ENCODE measurements at regions not wholly inside any gene's neighbourhood (a gene's known extent, or its start where the extent isn't known, plus 50 kb on each side); places are given as distances from the start of the nearest gene placed in this dataset.

GRCh38 chr22:49317369-49317768 lies 510.3 kb downstream of the BRD1 start:
- Histone ChIP-seq H3K27me3 (ENCODE audit: insufficient read depth, low read length) (peaks cover 71% of the 10 kb centered on the region), H3K4me2 (ENCODE audit: low read length) (no peak overlapping the region), H3K79me2 (ENCODE audit: insufficient read depth, low read length) (no peaks in the 10 kb centered on the region), H2AFZ (ENCODE audit: low read depth, low read length, poor library complexity, severe bottlenecking) (no peak overlapping the region), H3K9me2 (ENCODE audit: insufficient read depth) (no peaks in the 10 kb centered on the region), H3K4me3 (replicated peaks in 1 of 2; ENCODE audit: low read depth in 1 of 2, low read length in 2 of 2) (no peak overlapping the region), H3K27ac (ENCODE audit: low read depth, low read length) (no peak overlapping the region), H3K4me1 (ENCODE audit: control insufficient read depth in 1 of 2, insufficient read depth in 2 of 2, low read length in 2 of 2) (no peaks in the 10 kb centered on the region), H3K9ac (ENCODE audit: low read length) (no peak overlapping the region), H4K20me1 (ENCODE audit: insufficient read depth) (no peaks in the 10 kb centered on the region), H3K9me3 (ENCODE audit: control insufficient read depth in 1 of 2, insufficient read depth in 1 of 2, low read depth in 1 of 2, low read length in 2 of 2) (no peaks in the 10 kb centered on the region), H3K36me3 (ENCODE audit: control insufficient read depth in 1 of 2, insufficient read depth in 2 of 2, low read length in 2 of 2) (no peaks in the 10 kb centered on the region)
- no peak for TF ChIP-seq TCF7L2 (IDR thresholded peaks at IDR 0.05; ENCODE audit: borderline replicate concordance, extremely low read depth, insufficient read depth, insufficient read length)
- no peak for TF ChIP-seq EGR1 (IDR thresholded peaks at IDR 0.05; ENCODE audit: low read depth)
- TF ChIP-seq RAD21 (IDR thresholded peaks at IDR 0.05; ENCODE audit: low read depth) = peak; percentile 37
- TF ChIP-seq MAX (IDR thresholded peaks at IDR 0.05) = no peak
- TF ChIP-seq CTCF (IDR thresholded peaks at IDR 0.05 in 2 of 3, conservative IDR thresholded peaks at IDR 0.05 in 1 of 3; ENCODE audit: borderline replicate concordance in 1 of 3, insufficient read depth in 1 of 3, low read depth in 2 of 3, low read length in 2 of 3) = peak; percentile 16 to 53 (median 37); a peak in 5 of 6 replicates
- no peak for TF ChIP-seq POLR2A (IDR thresholded peaks at IDR 0.05; ENCODE audit: borderline replicate concordance, extremely low read depth, insufficient read depth, insufficient read length)
- ChIA-PET RAD21 (ENCODE audit: low non-redundant PET in 1 of 2, low total read pairs in 2 of 2, uncharacterized antibody in 2 of 2, unreplicated experiment in 2 of 2) (interaction anchor here in 1 of 2 experiments (1.2 kb wide), 1 partner anchor 271 kb away, joined by 5 read pairs; no protein-coding TSS in a partner anchor), CTCF (interaction anchor here (1.0 to 1.7 kb wide), 4 partner anchors 9 to 315 kb away, joined by 3 to 18 read pairs (median 6); no protein-coding TSS in a partner anchor), POLR2A (no interaction called here)
- DNase-seq (ENCODE audit: low read depth, low spot score) (no peak), ATAC-seq (no peak)
- intact Hi-C loops (cut with micrococcal nuclease) = loop anchor here (5.0 to 10.0 kb wide), 2 partner anchors 410 to 553 kb away; no protein-coding TSS in a partner anchor
- no TSS peak for BruUV-seq (replicated peaks)

- Histone ChIP-seq H3K9me3 (ENCODE audit: control insufficient read depth in 1 of 2, insufficient read depth in 1 of 2, low read depth in 1 of 2, low read length in 2 of 2) (no peaks in the 10 kb centered on the region), H3K27ac (ENCODE audit: low read depth, low read length) (no peak overlapping the region), H3K27me3 (ENCODE audit: insufficient read depth, low read length) (peaks cover 82% of the 10 kb centered on the region), H3K9me2 (ENCODE audit: insufficient read depth) (no peaks in the 10 kb centered on the region), H3K36me3 (ENCODE audit: control insufficient read depth in 1 of 2, insufficient read depth in 2 of 2, low read length in 2 of 2) (no peaks in the 10 kb centered on the region), H3K79me2 (ENCODE audit: insufficient read depth, low read length) (no peaks in the 10 kb centered on the region), H4K20me1 (ENCODE audit: insufficient read depth) (no peaks in the 10 kb centered on the region), H3K4me1 (ENCODE audit: control insufficient read depth in 1 of 2, insufficient read depth in 2 of 2, low read length in 2 of 2) (no peaks in the 10 kb centered on the region), H3K4me2 (ENCODE audit: low read length) (no peak overlapping the region), H3K9ac (ENCODE audit: low read length) (no peak overlapping the region), H2AFZ (ENCODE audit: low read depth, low read length, poor library complexity, severe bottlenecking) (no peak overlapping the region), H3K4me3 (replicated peaks in 1 of 2; ENCODE audit: low read depth in 1 of 2, low read length in 2 of 2) (no peak overlapping the region)
- no peak for TF ChIP-seq RAD21 (IDR thresholded peaks at IDR 0.05; ENCODE audit: low read depth)
- TF ChIP-seq JUND (IDR thresholded peaks at IDR 0.05) = no peak
- no peak for TF ChIP-seq POLR2A (IDR thresholded peaks at IDR 0.05; ENCODE audit: borderline replicate concordance, extremely low read depth, insufficient read depth, insufficient read length)
- TF ChIP-seq TCF7L2 (IDR thresholded peaks at IDR 0.05; ENCODE audit: borderline replicate concordance, extremely low read depth, insufficient read depth, insufficient read length) = no peak
- no peak for TF ChIP-seq CBX3 (IDR thresholded peaks at IDR 0.05; ENCODE audit: low read depth)
- TF ChIP-seq ZBTB33 (IDR thresholded peaks at IDR 0.05; ENCODE audit: extremely low read depth, insufficient replicate concordance, low read length) = no peak
- no peak for TF ChIP-seq FOSL1 (IDR thresholded peaks at IDR 0.05; ENCODE audit: low read depth)
- no peak for TF ChIP-seq ZFX (IDR thresholded peaks at IDR 0.05)
- intact Hi-C loops (cut with micrococcal nuclease) = loop anchor here (10.0 kb wide), 1 partner anchor 548 kb away; no protein-coding TSS in a partner anchor
- ChIA-PET RAD21 (ENCODE audit: low non-redundant PET in 1 of 2, low total read pairs in 2 of 2, uncharacterized antibody in 2 of 2, unreplicated experiment in 2 of 2) (no interaction called here), CTCF (no interaction called here), POLR2A (no interaction called here)
- ATAC-seq = no peak
- no TSS peak for BruUV-seq (replicated peaks)
- DNase-seq (ENCODE audit: low read depth, low spot score) = no peak
These were observed 515.1 kb downstream of the BRD1 start for GRCh38 chr22:49312601-49313000.
